ENCODE measurements at regions not wholly inside any gene's neighbourhood (a gene's known extent, or its start where the extent isn't known, plus 50 kb on each side); places are given as distances from the start of the nearest gene placed in this dataset.

DNA sequence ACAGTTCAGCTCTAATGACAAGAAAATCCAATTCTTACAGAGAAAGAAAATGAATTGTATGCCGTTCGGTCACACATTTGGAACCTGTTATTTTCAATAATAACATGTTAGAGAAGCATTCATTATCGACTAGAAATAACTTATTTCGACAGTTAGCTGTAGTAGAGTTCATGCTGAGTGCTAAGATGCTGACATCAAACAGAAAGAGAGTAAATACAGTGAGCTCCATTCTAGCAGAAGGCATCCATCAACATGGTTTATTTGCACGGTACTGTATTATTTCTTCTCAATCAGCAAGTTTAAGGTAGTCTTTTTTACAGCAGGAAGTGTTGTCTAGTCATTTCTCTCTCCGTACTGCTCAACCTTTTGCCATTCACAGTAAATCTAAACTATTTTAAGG, 732.1 kb downstream of the STIM2 start:
- no peak for TF ChIP-seq CTCF (conservative IDR thresholded peaks at IDR 0.05; ENCODE audit: control insufficient read depth, insufficient read depth, low read depth, low read length)
- H3K4me3 ChIP-seq (ENCODE audit: control insufficient read depth, low read depth, low read length): no peak overlapping the region
- DNase-seq (ENCODE audit: low read depth): no peak

DNA sequence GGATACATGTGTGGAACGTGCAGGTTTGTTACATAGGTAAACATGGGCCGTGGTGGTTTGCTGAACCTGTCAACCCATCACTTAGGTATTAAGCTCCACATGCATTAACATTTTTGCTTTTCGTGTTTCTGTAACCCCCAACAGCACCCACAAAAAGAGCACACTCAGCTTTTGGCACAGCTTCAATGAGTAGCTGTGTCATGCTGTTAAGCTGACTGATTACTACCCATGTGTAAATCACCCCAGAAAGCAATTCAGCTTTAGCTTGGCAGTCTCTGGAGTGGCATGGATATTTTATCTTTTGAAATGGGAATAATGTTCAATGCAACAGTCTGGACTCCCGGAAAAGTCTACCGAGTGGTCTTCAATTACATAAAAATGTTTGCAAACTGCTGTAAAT, 734.3 kb downstream of the STIM2 start:
- H3K4me3 ChIP-seq (ENCODE audit: control insufficient read depth, low read depth, low read length): no peak overlapping the region
- no peak for TF ChIP-seq CTCF (conservative IDR thresholded peaks at IDR 0.05; ENCODE audit: control insufficient read depth, insufficient read depth, low read depth, low read length)
- DNase-seq (ENCODE audit: low read depth): no peak

- no peak for DNase-seq (ENCODE audit: low read depth)
- TF ChIP-seq CTCF (conservative IDR thresholded peaks at IDR 0.05; ENCODE audit: control insufficient read depth, insufficient read depth, low read depth, low read length): no peak
- no peak overlapping the region for H3K4me3 ChIP-seq (ENCODE audit: control insufficient read depth, low read depth, low read length)
These were observed 735.1 kb downstream of the STIM2 start for GRCh38 chr4:27595571-27596360.

- TF ChIP-seq CTCF (conservative IDR thresholded peaks at IDR 0.05; ENCODE audit: control insufficient read depth, insufficient read depth, low read depth, low read length): no peak
- H3K4me3 ChIP-seq (ENCODE audit: control insufficient read depth, low read depth, low read length): no peak overlapping the region
These were observed 741.5 kb downstream of the STIM2 start for GRCh38 chr4:27602172-27602571.

DNA sequence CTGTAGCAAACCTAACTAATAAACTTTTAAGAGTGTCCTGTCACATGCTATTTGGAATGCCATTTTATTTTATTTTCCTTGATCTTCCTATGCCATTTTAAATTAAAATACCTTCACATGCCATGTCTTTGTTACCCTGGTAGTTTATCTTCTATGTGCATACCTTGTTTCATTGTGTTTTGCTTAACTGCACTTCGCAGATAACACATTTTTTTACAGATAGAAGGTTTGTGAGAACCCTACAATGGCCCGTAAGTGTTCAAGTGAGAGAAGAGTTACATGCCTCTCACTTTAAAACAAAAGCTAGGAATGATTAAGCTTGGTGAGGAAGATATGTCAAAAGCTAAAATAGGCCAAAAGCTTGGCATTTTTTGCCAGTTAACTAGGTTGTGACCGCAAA, 744.1 kb downstream of the STIM2 start:
- DNase-seq (ENCODE audit: low read depth): no peak
- no peak for TF ChIP-seq CTCF (conservative IDR thresholded peaks at IDR 0.05; ENCODE audit: control insufficient read depth, insufficient read depth, low read depth, low read length)

More at GRCh38 chr4:27602172-27602571, 741.5 kb downstream of the STIM2 start:
- DNase-seq (ENCODE audit: low read depth): no peak

GRCh38 chr4:27616166-27616565, 755.5 kb downstream of the STIM2 start:
- no peak for TF ChIP-seq CTCF (conservative IDR thresholded peaks at IDR 0.05; ENCODE audit: control insufficient read depth, insufficient read depth, low read depth, low read length)
- peak; percentile 8 for DNase-seq (ENCODE audit: low read depth)
- no peak overlapping the region for H3K4me3 ChIP-seq (ENCODE audit: control insufficient read depth, low read depth, low read length)

More for the DNA sequence above, 744.1 kb downstream of the STIM2 start:
- no peak overlapping the region for H3K4me3 ChIP-seq (ENCODE audit: control insufficient read depth, low read depth, low read length)

Data from fibroblast of mammary gland (primary cell).